ENCODE measurements at regions not wholly inside any gene's neighbourhood (a gene's known extent, or its start where the extent isn't known, plus 50 kb on each side); places are given as distances from the start of the nearest gene placed in this dataset.

DNA sequence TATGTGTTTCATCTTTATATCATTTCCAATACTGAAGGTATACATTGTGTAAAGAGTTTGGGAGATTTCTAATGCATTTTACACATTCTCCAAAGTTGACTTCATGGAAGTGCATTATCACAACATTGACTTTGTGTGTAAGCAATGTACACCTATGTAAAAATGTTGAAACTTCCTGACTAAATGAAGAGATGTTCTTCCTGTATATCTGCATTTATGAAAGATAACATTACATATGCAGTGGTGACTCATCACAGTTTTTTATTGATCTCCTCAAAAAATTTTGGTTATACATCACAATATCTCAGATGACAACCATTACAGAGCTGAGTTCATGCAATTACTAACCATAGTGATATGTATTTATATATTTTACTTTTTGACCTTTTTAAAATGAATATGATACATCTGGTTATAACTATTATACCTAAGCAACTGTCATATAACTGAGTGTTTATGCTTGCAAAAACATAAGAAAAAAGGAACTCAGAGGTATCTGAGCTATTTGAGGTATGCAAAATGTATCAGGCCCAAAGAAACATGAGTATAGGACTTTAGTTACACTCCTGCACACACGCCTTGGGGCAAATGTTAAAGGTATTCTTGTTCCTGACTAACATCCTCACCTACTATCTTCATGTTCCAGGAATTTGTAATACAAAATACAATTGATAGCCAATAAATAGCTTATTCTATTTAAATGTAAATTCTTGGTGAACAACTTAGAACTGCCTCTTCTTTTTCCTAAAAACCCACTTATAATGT, 88.2 kb upstream of the OLFM3 start:
- TF ChIP-seq, protein P1, sequence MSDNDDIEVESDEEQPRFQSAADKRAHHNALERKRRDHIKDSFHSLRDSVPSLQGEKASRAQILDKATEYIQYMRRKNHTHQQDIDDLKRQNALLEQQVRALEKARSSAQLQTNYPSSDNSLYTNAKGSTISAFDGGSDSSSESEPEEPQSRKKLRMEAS (IDR thresholded peaks at IDR 0.05) = no peak
- TF ChIP-seq, protein P2, sequence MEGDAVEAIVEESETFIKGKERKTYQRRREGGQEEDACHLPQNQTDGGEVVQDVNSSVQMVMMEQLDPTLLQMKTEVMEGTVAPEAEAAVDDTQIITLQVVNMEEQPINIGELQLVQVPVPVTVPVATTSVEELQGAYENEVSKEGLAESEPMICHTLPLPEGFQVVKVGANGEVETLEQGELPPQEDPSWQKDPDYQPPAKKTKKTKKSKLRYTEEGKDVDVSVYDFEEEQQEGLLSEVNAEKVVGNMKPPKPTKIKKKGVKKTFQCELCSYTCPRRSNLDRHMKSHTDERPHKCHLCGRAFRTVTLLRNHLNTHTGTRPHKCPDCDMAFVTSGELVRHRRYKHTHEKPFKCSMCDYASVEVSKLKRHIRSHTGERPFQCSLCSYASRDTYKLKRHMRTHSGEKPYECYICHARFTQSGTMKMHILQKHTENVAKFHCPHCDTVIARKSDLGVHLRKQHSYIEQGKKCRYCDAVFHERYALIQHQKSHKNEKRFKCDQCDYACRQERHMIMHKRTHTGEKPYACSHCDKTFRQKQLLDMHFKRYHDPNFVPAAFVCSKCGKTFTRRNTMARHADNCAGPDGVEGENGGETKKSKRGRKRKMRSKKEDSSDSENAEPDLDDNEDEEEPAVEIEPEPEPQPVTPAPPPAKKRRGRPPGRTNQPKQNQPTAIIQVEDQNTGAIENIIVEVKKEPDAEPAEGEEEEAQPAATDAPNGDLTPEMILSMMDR (IDR thresholded peaks at IDR 0.05; ENCODE audit: control extremely low read depth in 1 of 3, insufficient read depth in 1 of 3, low read depth in 1 of 3, low read length in 3 of 3) = no peak
- TF ChIP-seq POLR2AphosphoS5 (IDR thresholded peaks at IDR 0.05; ENCODE audit: low read depth, low read length) (no peak), SUZ12 (IDR thresholded peaks at IDR 0.05; ENCODE audit: low read length) (no peak), RXRA (IDR thresholded peaks at IDR 0.05; ENCODE audit: insufficient read depth, low read depth, low read length) (no peak), SIN3A (conservative IDR thresholded peaks at IDR 0.05 in 1 of 2, IDR thresholded peaks at IDR 0.05 in 1 of 2; ENCODE audit: low read depth in 1 of 2, low read length in 2 of 2) (no peak), EZH2 (IDR thresholded peaks at IDR 0.05; ENCODE audit: low read depth, low read length, severe bottlenecking) (no peak), POLR2A (IDR thresholded peaks at IDR 0.05; ENCODE audit: control extremely low read depth in 1 of 2, low read depth in 2 of 2, low read length in 2 of 2) (no peak), PHF8 (conservative IDR thresholded peaks at IDR 0.05; ENCODE audit: low read depth, low read length) (no peak), SP1 (IDR thresholded peaks at IDR 0.05; ENCODE audit: low read depth, low read length) (no peak)
- TF ChIP-seq, protein P3, sequence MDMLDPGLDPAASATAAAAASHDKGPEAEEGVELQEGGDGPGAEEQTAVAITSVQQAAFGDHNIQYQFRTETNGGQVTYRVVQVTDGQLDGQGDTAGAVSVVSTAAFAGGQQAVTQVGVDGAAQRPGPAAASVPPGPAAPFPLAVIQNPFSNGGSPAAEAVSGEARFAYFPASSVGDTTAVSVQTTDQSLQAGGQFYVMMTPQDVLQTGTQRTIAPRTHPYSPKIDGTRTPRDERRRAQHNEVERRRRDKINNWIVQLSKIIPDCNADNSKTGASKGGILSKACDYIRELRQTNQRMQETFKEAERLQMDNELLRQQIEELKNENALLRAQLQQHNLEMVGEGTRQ (IDR thresholded peaks at IDR 0.05; ENCODE audit: low read length) = no peak
- TF ChIP-seq, protein P4, sequence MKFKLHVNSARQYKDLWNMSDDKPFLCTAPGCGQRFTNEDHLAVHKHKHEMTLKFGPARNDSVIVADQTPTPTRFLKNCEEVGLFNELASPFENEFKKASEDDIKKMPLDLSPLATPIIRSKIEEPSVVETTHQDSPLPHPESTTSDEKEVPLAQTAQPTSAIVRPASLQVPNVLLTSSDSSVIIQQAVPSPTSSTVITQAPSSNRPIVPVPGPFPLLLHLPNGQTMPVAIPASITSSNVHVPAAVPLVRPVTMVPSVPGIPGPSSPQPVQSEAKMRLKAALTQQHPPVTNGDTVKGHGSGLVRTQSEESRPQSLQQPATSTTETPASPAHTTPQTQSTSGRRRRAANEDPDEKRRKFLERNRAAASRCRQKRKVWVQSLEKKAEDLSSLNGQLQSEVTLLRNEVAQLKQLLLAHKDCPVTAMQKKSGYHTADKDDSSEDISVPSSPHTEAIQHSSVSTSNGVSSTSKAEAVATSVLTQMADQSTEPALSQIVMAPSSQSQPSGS (IDR thresholded peaks at IDR 0.05; ENCODE audit: low read length) = no peak

Data from H1 (cell line).